Tibial artery (tissue), 4 donors: ENCODE measurements at regions not wholly inside any gene's neighbourhood (a gene's known extent, or its start where the extent isn't known, plus 50 kb on each side); places are given as distances from the start of the nearest gene placed in this dataset.

Experiments used
- DNase-seq, 2 donors: peaks; one replicate each; pipeline ENCODE4 v3.0.0-alpha.2; 2019
- H3K27ac ChIP-seq, 2 donors: fragments of 200-600 bp; sonication (generic) in 1 of 2; 1 replicate in 1 of 2; 2 replicates in 1 of 2; pipeline ENCODE4 v1.5.1; 2018 to 2019; ENCODE audit warnings: mild to moderate bottlenecking in 1 of 2
- H3K27me3 ChIP-seq, 2 donors: fragments of 200-600 bp; sonication (generic) in 1 of 2; one replicate each; pipeline versions ENCODE4 v1.5.1 to v1.6.0; 2016 to 2019
- H3K36me3 ChIP-seq, 3 donors: fragments of 200-600 bp; sonication (generic) in 2 of 3; one replicate each; pipeline ENCODE4 v1.5.1; 2016 to 2019; ENCODE audit warnings: mild to moderate bottlenecking in 2 of 3
- H3K4me1 ChIP-seq, 4 donors: fragments of 200-600 bp; sonication (generic) in 2 of 4; 1 replicate in 3 of 4; 2 replicates in 1 of 4; pipeline ENCODE4 v1.5.1; 2016 to 2019
- H3K4me3 ChIP-seq, 2 donors: fragments of 200-600 bp; sonication (generic) in 1 of 2; 1 replicate in 1 of 2; 2 replicates in 1 of 2; pipeline ENCODE4 v1.5.1; 2018 to 2019; ENCODE audit warnings: mild to moderate bottlenecking in 2 of 2
- H3K9me3 ChIP-seq, 3 donors: fragments of 200-600 bp; sonication (generic) in 1 of 3; one replicate each; pipeline ENCODE4 v1.5.1; 2016 to 2019
- CTCF ChIP-seq, 2 experiments: fragments of 200-600 bp in 1 of 2; fragments of 450-650 bp in 1 of 2; IDR thresholded peaks; one replicate each; pipeline ENCODE4 v1.5.1; 2017 to 2019; ENCODE audit warnings: antibody characterized with exemption in 2 of 2, mild to moderate bottlenecking in 1 of 2, moderate library complexity in 1 of 2
- intact Hi-C: fragments of 100-400 bp; cut with DNase I; formaldehyde crosslinking; loops from one replicate; pipeline ENCODE4 v1.15.0; 2023; ENCODE audit warnings: low total_unique reads

- intact Hi-C loops: no loop called here
- no peak for TF ChIP-seq CTCF (IDR thresholded peaks at IDR 0.05)
- Histone ChIP-seq H3K27ac (no peak overlapping the region), H3K4me1 (peaks cover 0 to 42% (median 31%) of the 10 kb centered on the region in 4 donors), H3K9me3 (no peaks in the 10 kb centered on the region), H3K36me3 (no peaks in the 10 kb centered on the region), H3K27me3 (no peaks in the 10 kb centered on the region), H3K4me3 (no peak overlapping the region)
- DNase-seq: peak in 1 of 2 donors; percentile 16
These were observed 370.6 kb downstream of the RPS24 start for GRCh38 chr10:78404296-78404695.

GRCh38 chr10:78405231-78405630 lies 371.6 kb downstream of the RPS24 start:
- Histone ChIP-seq H3K4me3 (no peak overlapping the region), H3K9me3 (no peaks in the 10 kb centered on the region), H3K4me1 (peaks cover 0 to 43% (median 32%) of the 10 kb centered on the region in 4 donors), H3K36me3 (no peaks in the 10 kb centered on the region), H3K27me3 (no peaks in the 10 kb centered on the region), H3K27ac (no peak overlapping the region)
- TF ChIP-seq CTCF (IDR thresholded peaks at IDR 0.05): no peak
- peak in 1 of 2 donors; percentile 15 for DNase-seq
- intact Hi-C loops: no loop called here

GRCh38 chr10:78405736-78406135 lies 372.1 kb downstream of the RPS24 start:
- DNase-seq: peak in 1 of 2 donors; percentile 57
- Histone ChIP-seq H3K4me1 (peaks cover 0 to 43% (median 32%) of the 10 kb centered on the region in 4 donors), H3K9me3 (no peaks in the 10 kb centered on the region), H3K27me3 (no peaks in the 10 kb centered on the region), H3K36me3 (no peaks in the 10 kb centered on the region), H3K27ac (no peak overlapping the region), H3K4me3 (no peak overlapping the region)
- TF ChIP-seq CTCF (IDR thresholded peaks at IDR 0.05): no peak
- intact Hi-C loops: no loop called here

- Histone ChIP-seq H3K27ac (no peak overlapping the region), H3K36me3 (no peaks in the 10 kb centered on the region), H3K4me1 (peaks cover 0 to 43% (median 32%) of the 10 kb centered on the region in 4 donors), H3K9me3 (no peaks in the 10 kb centered on the region), H3K4me3 (peak overlapping the region; percentile 7 to 40), H3K27me3 (no peaks in the 10 kb centered on the region)
- DNase-seq: no peak
- no peak for TF ChIP-seq CTCF (IDR thresholded peaks at IDR 0.05)
- intact Hi-C loops: no loop called here
These were observed 373.0 kb downstream of the RPS24 start for GRCh38 chr10:78406648-78407008.

- DNase-seq: peak; percentile 57 to 88
- Histone ChIP-seq H3K36me3 (no peaks in the 10 kb centered on the region), H3K4me3 (peak overlapping the region; percentile 7 to 40), H3K27ac (peak overlapping the region; percentile 70 to 73), H3K9me3 (no peaks in the 10 kb centered on the region), H3K4me1 (peaks cover 0 to 43% (median 32%) of the 10 kb centered on the region in 4 donors), H3K27me3 (no peaks in the 10 kb centered on the region)
- no peak for TF ChIP-seq CTCF (IDR thresholded peaks at IDR 0.05)
- intact Hi-C loops: no loop called here
These were observed 373.5 kb downstream of the RPS24 start for GRCh38 chr10:78407009-78407711.
